SK-N-SH (cell line): ENCODE measurements at regions not wholly inside any gene's neighbourhood (a gene's known extent, or its start where the extent isn't known, plus 50 kb on each side); places are given as distances from the start of the nearest gene placed in this dataset.

Source experiments
- CTCF ChIA-PET: fragments of 300-600, 350-600 bp; formaldehyde crosslinking; extraction: SDS; loops from one replicate; lab custom pipeline; 2021; lab: Yijun Ruan, JAX
- POLR2A ChIA-PET: fragments of 350-600 bp; sonication (Branson Sonifier 250); formaldehyde crosslinking; extraction: SDS; loops from one replicate; lab custom pipeline; 2020; ENCODE audit warnings: antibody characterized with exemption, inconsistent platforms; lab: Yijun Ruan, JAX
- DNase-seq: peaks from one replicate; pipeline ENCODE4 v3.0.0; 2012
- H2AFZ ChIP-seq: fragments of 200-600 bp; sonication (generic); 2 replicates; pipeline ENCODE4 v1.8.1; 2016; ENCODE audit warnings: antibody characterized with exemption, mild to moderate bottlenecking, low read depth
- H3F3A ChIP-seq: fragments of 200-600 bp; sonication (generic); replicated peaks from 2 replicates; pipeline ENCODE3; 2016; ENCODE audit warnings: antibody characterized with exemption, mild to moderate bottlenecking; ENCODE audit not compliant: insufficient read depth
- H3K27ac ChIP-seq, 2 experiments: fragments of 200-500 bp in 1 of 2; fragments of 200-600 bp in 1 of 2; sonication (Bioruptor generic) in 1 of 2; sonication (generic), shearing (Covaris generic) in 1 of 2; 2 replicates each; pipeline versions ENCODE4 v1.5.1 to v1.6.1; 2014 to 2016; ENCODE audit warnings: low read depth in 2 of 2, inconsistent platforms in 1 of 2, low read length in 1 of 2, mild to moderate bottlenecking in 1 of 2, mixed read lengths in 1 of 2
- H3K27me3 ChIP-seq: fragments of 200-600 bp; sonication (generic), shearing (Covaris generic); 2 replicates; pipeline ENCODE4 v1.6.1; 2016; ENCODE audit warnings: mixed run types; ENCODE audit not compliant: insufficient read depth
- H3K36me3 ChIP-seq, 2 experiments: fragments of 200-500 bp in 1 of 2; fragments of 200-600 bp in 1 of 2; sonication (Bioruptor generic) in 1 of 2; sonication (generic) in 1 of 2; replicated peaks in 1 of 2; 2 replicates each; pipeline versions ENCODE3 to v1.5.1; 2014 to 2016; ENCODE audit warnings: low read length in 1 of 2, mild to moderate bottlenecking in 1 of 2; ENCODE audit not compliant: insufficient read depth in 2 of 2, control insufficient read depth in 1 of 2
- H3K4me1 ChIP-seq, 2 experiments: fragments of 200-500 bp in 1 of 2; fragments of 200-600 bp in 1 of 2; sonication (Bioruptor generic) in 1 of 2; sonication (generic), shearing (Covaris generic) in 1 of 2; 2 replicates each; pipeline versions ENCODE4 v1.5.1 to v1.6.1; 2014 to 2016; ENCODE audit warnings: low read depth in 1 of 2, low read length in 1 of 2, mixed run types in 1 of 2; ENCODE audit not compliant: insufficient read depth in 2 of 2, control insufficient read depth in 1 of 2
- H3K4me2 ChIP-seq: fragments of 200-600 bp; sonication (generic), shearing (Covaris generic); 2 replicates; pipeline ENCODE4 v1.6.1; 2017; ENCODE audit warnings: mixed run types
- H3K4me3 ChIP-seq, 2 experiments: fragments of 200-500 bp in 1 of 2; fragments of 200-600 bp in 1 of 2; sonication (Bioruptor generic) in 1 of 2; sonication (generic), shearing (Covaris generic) in 1 of 2; 2 replicates each; pipeline versions ENCODE4 v1.5.1 to v1.8.1; 2014 to 2016; ENCODE audit warnings: low read depth in 2 of 2, inconsistent platforms in 1 of 2, low read length in 1 of 2, mild to moderate bottlenecking in 1 of 2, mixed read lengths in 1 of 2, moderate library complexity in 1 of 2
- H3K79me2 ChIP-seq: fragments of 200-600 bp; sonication (generic); 2 replicates; pipeline ENCODE4 v1.8.1; 2017; ENCODE audit warnings: mild to moderate bottlenecking; ENCODE audit not compliant: insufficient read depth
- H3K9ac ChIP-seq: fragments of 200-600 bp; sonication (generic); 2 replicates; pipeline ENCODE4 v1.6.1; 2017; ENCODE audit warnings: mixed run types
- H3K9me2 ChIP-seq: fragments of 200-600 bp; sonication (generic); 2 replicates; pipeline ENCODE4 v1.6.1; 2017; ENCODE audit warnings: mixed run types
- H3K9me3 ChIP-seq: fragments of 200-600 bp; sonication (generic); 2 replicates; pipeline ENCODE4 v1.6.1; 2017; ENCODE audit warnings: mixed run types, mild to moderate bottlenecking, moderate library complexity
- H4K20me1 ChIP-seq: fragments of 200-600 bp; sonication (generic); 2 replicates; pipeline ENCODE4 v1.6.1; 2017; ENCODE audit warnings: mild to moderate bottlenecking, mixed run types; ENCODE audit not compliant: insufficient read depth
- CHD2 ChIP-seq: fragments of 150-350 bp; IDR thresholded peaks from 2 replicates; pipeline ENCODE4 v1.6.1; 2018; ENCODE audit warnings: low read length; ENCODE audit not compliant: partially characterized antibody
- EP300 ChIP-seq, 2 experiments: IDR thresholded peaks; 2 replicates each; pipeline versions ENCODE4 v1.4.0 to v1.6.1; 2012; ENCODE audit warnings: borderline replicate concordance in 1 of 2, low read depth in 1 of 2, low read length in 1 of 2
- JUND ChIP-seq: IDR thresholded peaks from 2 replicates; pipeline ENCODE4 v1.4.0; 2012
- MEF2A ChIP-seq: IDR thresholded peaks from 2 replicates; pipeline ENCODE4 v1.4.0; 2012; ENCODE audit warnings: low read depth, borderline replicate concordance
- NFIC ChIP-seq: IDR thresholded peaks from 2 replicates; pipeline ENCODE4 v1.4.0; 2012; ENCODE audit warnings: borderline replicate concordance
- NRF1 ChIP-seq: IDR thresholded peaks from 2 replicates; pipeline ENCODE4 v1.6.1; 2012; ENCODE audit warnings: low read depth, mild to moderate bottlenecking, low read length
- POLR2AphosphoS5 ChIP-seq: IDR thresholded peaks from 2 replicates; pipeline ENCODE4 v1.6.1; 2012; ENCODE audit warnings: low read depth, low read length
- YY1 ChIP-seq: IDR thresholded peaks from 2 replicates; pipeline ENCODE4 v1.4.0; 2012; ENCODE audit warnings: low read depth, mild to moderate bottlenecking
- WGBS: methylation state at CpG from one replicate; pipeline ENCODE4 v1.1.6; 2017; ENCODE audit warnings: low lambda C conversion rate; 5-methylcytosine and 5-hydroxymethylcytosine counted together
- TF ChIP-seq, protein P1 (sequence below): fragments of 150-350 bp; IDR thresholded peaks from 2 replicates; pipeline ENCODE4 v1.6.1; 2016; ENCODE audit warnings: mild to moderate bottlenecking, low read depth, low read length
- TF ChIP-seq, protein P2 (sequence below): IDR thresholded peaks from 2 replicates; pipeline ENCODE4 v1.4.0; 2012; ENCODE audit warnings: low read depth, borderline replicate concordance
- TF ChIP-seq, protein P3 (sequence below): IDR thresholded peaks from 2 replicates; pipeline ENCODE4; 2012

DNA sequence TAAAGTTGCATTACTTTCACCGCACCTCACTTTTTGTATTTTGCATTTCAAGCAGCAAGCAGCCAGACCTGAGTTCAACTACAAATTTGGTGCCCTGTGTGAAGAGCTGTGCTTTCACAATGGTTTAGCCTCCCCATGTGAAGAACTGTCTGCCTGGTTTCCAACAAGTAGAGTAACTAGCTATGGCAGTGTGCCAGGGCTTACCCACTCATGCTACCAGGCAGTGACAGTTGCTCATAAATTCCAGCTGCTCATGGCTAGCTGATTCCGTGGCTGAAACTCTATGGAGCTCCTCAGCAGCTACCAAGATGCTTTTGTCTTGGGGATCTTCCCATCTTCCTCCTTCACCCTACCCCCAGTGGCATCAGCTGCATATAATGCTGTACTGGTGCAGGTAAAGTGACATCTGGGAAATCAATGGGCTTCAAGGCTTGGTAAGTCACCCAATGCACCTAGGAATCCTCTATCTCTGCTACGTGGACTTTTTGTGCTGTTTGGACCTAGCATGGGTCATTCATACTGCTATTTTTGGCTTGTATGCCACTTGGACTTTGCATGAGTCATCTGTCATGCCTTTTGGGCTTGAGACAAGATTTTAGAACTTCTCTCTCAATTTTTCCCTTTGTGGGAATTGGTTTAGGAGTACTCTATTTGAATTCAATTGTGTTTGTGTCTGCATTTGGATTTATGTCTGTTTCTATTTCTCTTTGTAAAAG lies 176.5 kb upstream of the GJE1 start:
- no peaks in the 10 kb centered on the region for H3K9me2 ChIP-seq
- POLR2A ChIA-PET: no interaction called here
- 47% methylated on average over 3 of the region's 3 CpGs for WGBS

DNA sequence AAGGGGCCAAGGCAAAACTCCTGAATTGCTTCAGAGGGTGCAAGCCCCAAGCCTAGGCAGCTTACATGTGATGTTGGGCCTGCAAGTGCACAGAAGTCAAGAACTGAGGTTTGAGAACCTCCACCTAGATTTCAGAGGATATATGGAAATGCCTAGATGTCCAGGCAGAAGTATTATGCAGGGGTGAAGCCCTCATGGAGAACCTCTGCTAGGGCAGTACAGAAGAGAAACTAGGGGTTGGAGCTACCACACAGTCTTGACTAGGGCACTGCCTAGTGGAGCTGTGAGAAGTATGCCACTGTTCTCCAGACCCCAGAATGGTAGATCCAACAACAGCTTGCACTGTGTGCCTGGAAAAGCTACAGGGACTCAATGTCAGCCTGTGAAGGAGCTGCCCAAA lies 179.7 kb upstream of the GJE1 start:
- H3K4me2 ChIP-seq: no peak overlapping the region
- H3K27me3 ChIP-seq: no peaks in the 10 kb centered on the region
- ChIA-PET CTCF (no interaction called here), POLR2A (no interaction called here)
- H3K36me3 ChIP-seq: peaks cover 0 to 15% of the 10 kb centered on the region in 2 experiments
- no peak overlapping the region for H2AFZ ChIP-seq
- no peak overlapping the region for H3K4me3 ChIP-seq
- H3F3A ChIP-seq: peaks cover 6% of the 10 kb centered on the region
- H3K9me2 ChIP-seq: no peaks in the 10 kb centered on the region
- DNase-seq: no peak
- TF ChIP-seq, protein P1, sequence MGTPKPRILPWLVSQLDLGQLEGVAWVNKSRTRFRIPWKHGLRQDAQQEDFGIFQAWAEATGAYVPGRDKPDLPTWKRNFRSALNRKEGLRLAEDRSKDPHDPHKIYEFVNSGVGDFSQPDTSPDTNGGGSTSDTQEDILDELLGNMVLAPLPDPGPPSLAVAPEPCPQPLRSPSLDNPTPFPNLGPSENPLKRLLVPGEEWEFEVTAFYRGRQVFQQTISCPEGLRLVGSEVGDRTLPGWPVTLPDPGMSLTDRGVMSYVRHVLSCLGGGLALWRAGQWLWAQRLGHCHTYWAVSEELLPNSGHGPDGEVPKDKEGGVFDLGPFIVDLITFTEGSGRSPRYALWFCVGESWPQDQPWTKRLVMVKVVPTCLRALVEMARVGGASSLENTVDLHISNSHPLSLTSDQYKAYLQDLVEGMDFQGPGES: no peak
- TF ChIP-seq NRF1 (no peak), POLR2AphosphoS5 (no peak), EP300 (IDR thresholded peaks at IDR 0.05; ENCODE audit: borderline replicate concordance in 1 of 2, low read depth in 1 of 2, low read length in 1 of 2) (no peak), YY1 (no peak)
- peaks cover 5% of the 10 kb centered on the region; the same call in 1 of the 2 replicates for H3K79me2 ChIP-seq
- no peaks in the 10 kb centered on the region; a peak in 1 of 4 replicates for H3K4me1 ChIP-seq
- H3K27ac ChIP-seq: no peak overlapping the region
- no peaks in the 10 kb centered on the region; the same call in 1 of the 2 replicates for H3K9me3 ChIP-seq
- no peaks in the 10 kb centered on the region for H4K20me1 ChIP-seq
- no peak overlapping the region for H3K9ac ChIP-seq

More for the DNA sequence above, 176.5 kb upstream of the GJE1 start:
- Histone ChIP-seq H4K20me1 (no peaks in the 10 kb centered on the region), H3F3A (no peaks in the 10 kb centered on the region), H3K9me3 (no peaks in the 10 kb centered on the region; the same call in 1 of the 2 replicates), H3K27ac (no peak overlapping the region; a peak in 1 of 4 replicates), H3K79me2 (0 out of 2 replicates have a peak, but pooled peaks cover 5% of the 10 kb centered on the region), H2AFZ (no peak overlapping the region), H3K4me3 (no peak overlapping the region), H3K27me3 (no peaks in the 10 kb centered on the region), H3K4me1 (no peaks in the 10 kb centered on the region; a peak in 1 of 4 replicates), H3K9ac (no peak overlapping the region), H3K4me2 (no peak overlapping the region), H3K36me3 (peaks cover 0 to 10% of the 10 kb centered on the region in 2 experiments)
- no peak for DNase-seq
- CTCF ChIA-PET: no interaction called here
- no peak for TF ChIP-seq CHD2
- TF ChIP-seq, protein P2, sequence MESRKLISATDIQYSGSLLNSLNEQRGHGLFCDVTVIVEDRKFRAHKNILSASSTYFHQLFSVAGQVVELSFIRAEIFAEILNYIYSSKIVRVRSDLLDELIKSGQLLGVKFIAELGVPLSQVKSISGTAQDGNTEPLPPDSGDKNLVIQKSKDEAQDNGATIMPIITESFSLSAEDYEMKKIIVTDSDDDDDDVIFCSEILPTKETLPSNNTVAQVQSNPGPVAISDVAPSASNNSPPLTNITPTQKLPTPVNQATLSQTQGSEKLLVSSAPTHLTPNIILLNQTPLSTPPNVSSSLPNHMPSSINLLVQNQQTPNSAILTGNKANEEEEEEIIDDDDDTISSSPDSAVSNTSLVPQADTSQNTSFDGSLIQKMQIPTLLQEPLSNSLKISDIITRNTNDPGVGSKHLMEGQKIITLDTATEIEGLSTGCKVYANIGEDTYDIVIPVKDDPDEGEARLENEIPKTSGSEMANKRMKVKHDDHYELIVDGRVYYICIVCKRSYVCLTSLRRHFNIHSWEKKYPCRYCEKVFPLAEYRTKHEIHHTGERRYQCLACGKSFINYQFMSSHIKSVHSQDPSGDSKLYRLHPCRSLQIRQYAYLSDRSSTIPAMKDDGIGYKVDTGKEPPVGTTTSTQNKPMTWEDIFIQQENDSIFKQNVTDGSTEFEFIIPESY: no peak
- no peak for TF ChIP-seq JUND
- 0 out of 2 replicates have a peak, but pooled peaks have one; percentile 26 for TF ChIP-seq MEF2A
- TF ChIP-seq NFIC: peak; percentile 46
- TF ChIP-seq, protein P3, sequence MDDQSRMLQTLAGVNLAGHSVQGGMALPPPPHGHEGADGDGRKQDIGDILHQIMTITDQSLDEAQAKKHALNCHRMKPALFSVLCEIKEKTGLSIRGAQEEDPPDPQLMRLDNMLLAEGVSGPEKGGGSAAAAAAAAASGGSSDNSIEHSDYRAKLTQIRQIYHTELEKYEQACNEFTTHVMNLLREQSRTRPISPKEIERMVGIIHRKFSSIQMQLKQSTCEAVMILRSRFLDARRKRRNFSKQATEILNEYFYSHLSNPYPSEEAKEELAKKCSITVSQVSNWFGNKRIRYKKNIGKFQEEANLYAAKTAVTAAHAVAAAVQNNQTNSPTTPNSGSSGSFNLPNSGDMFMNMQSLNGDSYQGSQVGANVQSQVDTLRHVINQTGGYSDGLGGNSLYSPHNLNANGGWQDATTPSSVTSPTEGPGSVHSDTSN: peak; percentile 47
